K562 (cell line): ENCODE measurements at regions not wholly inside any gene's neighbourhood (a gene's known extent, or its start where the extent isn't known, plus 50 kb on each side); places are given as distances from the start of the nearest gene placed in this dataset.

ENCODE experiments used
- ATAC-seq: fragments of 200-7000 bp; cut with Tn5 transposase; 3 replicates; pipeline ENCODE4 v1.9.1; 2020; ENCODE audit warnings: moderate library complexity
- BruUV-seq: library from RNA; stranded (reverse); fragments of 400-500 nt; replicated peaks from 2 replicates; lab custom pipeline; 2021; lab: Mats Ljungman, UMichigan
- CTCF ChIA-PET: fragments of 300-600 bp; formaldehyde crosslinking; extraction: SDS; loops from one replicate; lab custom pipeline; 2021; ENCODE audit warnings: low intra/inter-chr PET ratio; lab: Yijun Ruan, JAX
- POLR2A ChIA-PET: fragments of 300-600, 350-650 bp; sonication (Branson Sonifier 250); formaldehyde crosslinking; extraction: SDS; loops from one replicate; lab custom pipeline; 2021; ENCODE audit warnings: antibody characterized with exemption, inconsistent platforms; lab: Yijun Ruan, JAX
- DNase-seq, 4 experiments: peaks; one replicate each; pipeline versions ENCODE4 v3.0.0 to v3.0.0-alpha.2; 2011 to 2018; ENCODE audit warnings: low spot score in 3 of 4, mixed read lengths in 3 of 4; ENCODE audit errors: extremely low read depth in 1 of 4
- FAIRE-seq: peaks from 2 replicates; lab custom pipeline; 2011; peaks lifted over from hg19 to GRCh38; lab: Jason Lieb, UNC
- H2AFZ ChIP-seq: 2 replicates; pipeline ENCODE4 v1.6.0; 2011; ENCODE audit warnings: low read depth, low read length, control low read depth, inconsistent platforms
- H3K27ac ChIP-seq: fragments of 200-600 bp; 3 replicates; pipeline ENCODE4 v1.8.0; 2011; ENCODE audit warnings: low read depth, mild to moderate bottlenecking, control low read depth, inconsistent platforms, low read length, moderate library complexity, mixed read lengths; ENCODE audit errors: extremely low read depth
- H3K27me3 ChIP-seq, 2 experiments: fragments of 300-600 bp in 1 of 2; 2 replicates in 1 of 2; 3 replicates in 1 of 2; pipeline versions ENCODE4 v1.6.0 to v1.8.0; 2011; ENCODE audit warnings: inconsistent platforms in 2 of 2, low read length in 2 of 2, mild to moderate bottlenecking in 1 of 2, mixed read lengths in 1 of 2, moderate library complexity in 1 of 2; ENCODE audit not compliant: control insufficient read depth in 2 of 2, insufficient read depth in 2 of 2
- H3K36me3 ChIP-seq: fragments of 300-600 bp; 3 replicates; pipeline ENCODE4 v1.8.0; 2011; ENCODE audit warnings: mild to moderate bottlenecking, low read length, inconsistent platforms; ENCODE audit not compliant: control insufficient read depth, insufficient read depth
- H3K4me1 ChIP-seq, 2 experiments: fragments of 200-600 bp in 1 of 2; replicated peaks in 1 of 2; 2 replicates in 1 of 2; 3 replicates in 1 of 2; pipeline versions ENCODE4 v1.5.1 to v1.8.0; 2011; ENCODE audit warnings: inconsistent platforms in 2 of 2, low read length in 2 of 2, mild to moderate bottlenecking in 1 of 2, mixed read lengths in 1 of 2, moderate library complexity in 1 of 2; ENCODE audit not compliant: control insufficient read depth in 2 of 2, insufficient read depth in 2 of 2
- H3K4me2 ChIP-seq: 2 replicates; pipeline ENCODE4 v1.6.1; 2011; ENCODE audit warnings: low read length, control low read depth, inconsistent platforms, mixed read lengths; ENCODE audit not compliant: insufficient read depth
- H3K4me3 ChIP-seq: fragments of 200-600 bp; sonication (generic), shearing (Covaris generic); 2 replicates; pipeline ENCODE4 v1.5.1; 2016; ENCODE audit warnings: control low read depth, inconsistent platforms
- H3K79me2 ChIP-seq: fragments of 200-600 bp; 3 replicates; pipeline ENCODE4 v1.8.0; 2011; ENCODE audit warnings: low read length, inconsistent platforms; ENCODE audit not compliant: control insufficient read depth, insufficient read depth
- H3K9ac ChIP-seq, 2 experiments: 2 replicates each; pipeline versions ENCODE4 v1.6.0 to v1.6.1; 2011; ENCODE audit warnings: low read depth in 2 of 2, low read length in 2 of 2, control low read depth in 1 of 2, inconsistent platforms in 1 of 2, mild to moderate bottlenecking in 1 of 2, mixed read lengths in 1 of 2; ENCODE audit not compliant: insufficient read depth in 1 of 2
- H3K9me1 ChIP-seq: one replicate; pipeline ENCODE4 v1.6.0; 2011; ENCODE audit warnings: inconsistent platforms, mild to moderate bottlenecking, low read length, moderate library complexity; ENCODE audit not compliant: control insufficient read depth, insufficient read depth
- H3K9me3 ChIP-seq: replicated peaks from 2 replicates; pipeline ENCODE4 v1.5.1; 2011; ENCODE audit warnings: low read depth, low read length, inconsistent platforms; ENCODE audit not compliant: control insufficient read depth, insufficient read depth
- H4K20me1 ChIP-seq: replicated peaks from 2 replicates; pipeline ENCODE4 v1.6.1; 2011; ENCODE audit warnings: low read length, inconsistent platforms, mixed read lengths; ENCODE audit not compliant: control insufficient read depth, insufficient read depth
- COPS2 ChIP-seq: fragments of 450-650 bp; conservative IDR thresholded peaks from 2 replicates; pipeline ENCODE4 v1.6.1; 2016; ENCODE audit warnings: mild to moderate bottlenecking, moderate library complexity
- ESRRA ChIP-seq: fragments of 450-650 bp; IDR thresholded peaks from 2 replicates; pipeline ENCODE4 v1.6.1; 2014; ENCODE audit warnings: low read depth, mild to moderate bottlenecking, moderate library complexity, borderline replicate concordance
- FOXK2 ChIP-seq, 2 experiments: fragments of 450-650 bp; IDR thresholded peaks in 1 of 2; conservative IDR thresholded peaks in 1 of 2; 2 replicates each; pipeline ENCODE4 v1.6.1; 2016; ENCODE audit warnings: low read depth in 2 of 2, mild to moderate bottlenecking in 1 of 2
- GABPA ChIP-seq: fragments of 200-800 bp; sonication (Bioruptor generic); conservative IDR thresholded peaks from 2 replicates; pipeline ENCODE4 v1.6.1; 2016; ENCODE audit warnings: low read depth, missing genetic modification characterization, missing compliant biosample characterization
- ILF3 ChIP-seq: fragments of 450-650 bp; IDR thresholded peaks from 2 replicates; pipeline ENCODE4 v1.6.1; 2018; ENCODE audit warnings: antibody characterized with exemption, mild to moderate bottlenecking, moderate library complexity, borderline replicate concordance
- KAT2B ChIP-seq: IDR thresholded peaks from one replicate; pipeline ENCODE4 v1.6.1; 2012; ENCODE audit warnings: low read depth, mild to moderate bottlenecking, control low read depth, inconsistent platforms, low read length, moderate library complexity
- NCOA4 ChIP-seq: fragments of 450-650 bp; IDR thresholded peaks from 2 replicates; pipeline ENCODE4 v1.6.1; 2018; ENCODE audit warnings: mild to moderate bottlenecking; ENCODE audit not compliant: partially characterized antibody
- NEUROD1 ChIP-seq: fragments of 150-350 bp; IDR thresholded peaks from 2 replicates; pipeline ENCODE4 v1.6.1; 2014; ENCODE audit warnings: borderline replicate concordance, low read length, low read depth; ENCODE audit not compliant: partially characterized antibody
- NR1H2 ChIP-seq: sonication (generic); formaldehyde crosslinking; IDR thresholded peaks from 2 replicates; pipeline ENCODE4 v1.4.0; 2020; ENCODE audit warnings: mild to moderate bottlenecking, missing genetic modification reagents
- PCBP2 ChIP-seq: fragments of 200-400 bp; formaldehyde crosslinking; IDR thresholded peaks from 2 replicates; pipeline ENCODE4 v1.6.1; 2018; ENCODE audit warnings: low read length, low read depth, mild to moderate bottlenecking, moderate library complexity; ENCODE audit not compliant: poor library complexity, severe bottlenecking
- SAFB ChIP-seq: fragments of 200-400 bp; formaldehyde crosslinking; IDR thresholded peaks from 2 replicates; pipeline ENCODE4 v1.6.1; 2017; ENCODE audit warnings: low read depth, low read length, borderline replicate concordance
- SMAD4 ChIP-seq: fragments of 250-450 bp; sonication (Bioruptor Pico); conservative IDR thresholded peaks from 2 replicates; pipeline ENCODE4 v1.8.0; 2021; ENCODE audit warnings: inconsistent platforms, mild to moderate bottlenecking, moderate library complexity
- SMARCE1 ChIP-seq: fragments of 450-650 bp; IDR thresholded peaks from 2 replicates; pipeline ENCODE4 v1.7.1; 2016; ENCODE audit warnings: mild to moderate bottlenecking
- SRSF1 ChIP-seq: fragments of 200-400 bp; formaldehyde crosslinking; IDR thresholded peaks from 2 replicates; pipeline ENCODE4 v1.6.1; 2017; ENCODE audit warnings: mild to moderate bottlenecking, low read depth, low read length, moderate library complexity
- U2AF2 ChIP-seq: fragments of 200-400 bp; formaldehyde crosslinking; optimal IDR thresholded peaks from 2 replicates; pipeline ENCODE3; 2017; ENCODE audit warnings: low read depth, mild to moderate bottlenecking, low read length
- YBX1 ChIP-seq: fragments of 450-650 bp; IDR thresholded peaks from 2 replicates; pipeline ENCODE4 v1.7.1; 2016; ENCODE audit warnings: mild to moderate bottlenecking
- ZNF175 ChIP-seq: fragments of 200-800 bp; sonication (Bioruptor generic); IDR thresholded peaks from 2 replicates; pipeline ENCODE4 v1.6.1; 2016; ENCODE audit warnings: low read depth, mild to moderate bottlenecking, missing genetic modification characterization, missing compliant biosample characterization
- ZNF253 ChIP-seq: fragments of 250-450 bp; sonication (Bioruptor Pico); conservative IDR thresholded peaks from 2 replicates; pipeline ENCODE4 v1.6.1; 2021; ENCODE audit warnings: mild to moderate bottlenecking
- ZNF764 ChIP-seq: fragments of 250-450 bp; sonication (Bioruptor Pico); IDR thresholded peaks from 2 replicates; pipeline ENCODE4 v1.4.0; 2020; ENCODE audit warnings: low read depth, mild to moderate bottlenecking, moderate library complexity
- WGBS: fragments of 100-300 bp; shearing (Covaris generic); methylation state at CpG from one replicate; pipeline ENCODE4 v1.1.6; 2016; ENCODE audit warnings: low coverage, mixed read lengths; ENCODE audit not compliant: insufficient coverage; ENCODE audit errors: missing lambda C conversion rate; 5-methylcytosine and 5-hydroxymethylcytosine counted together
- in situ Hi-C: fragments of 300-500 bp; cut with MboI; formaldehyde crosslinking; loops from 4 replicates; pipeline ENCODE4 v1.15.0; 2018; ENCODE audit warnings: inconsistent platforms, mixed read lengths
- intact Hi-C: fragments of 100-400 bp; cut with micrococcal nuclease; formaldehyde crosslinking; loops from 2 replicates; pipeline ENCODE4 v1.14.2; 2022
- TF ChIP-seq, protein P1 (sequence below): sonication (generic); formaldehyde crosslinking; IDR thresholded peaks from 2 replicates; pipeline ENCODE4 v1.8.0; 2022; ENCODE audit warnings: mild to moderate bottlenecking, missing genetic modification reagents, borderline replicate concordance

DNA sequence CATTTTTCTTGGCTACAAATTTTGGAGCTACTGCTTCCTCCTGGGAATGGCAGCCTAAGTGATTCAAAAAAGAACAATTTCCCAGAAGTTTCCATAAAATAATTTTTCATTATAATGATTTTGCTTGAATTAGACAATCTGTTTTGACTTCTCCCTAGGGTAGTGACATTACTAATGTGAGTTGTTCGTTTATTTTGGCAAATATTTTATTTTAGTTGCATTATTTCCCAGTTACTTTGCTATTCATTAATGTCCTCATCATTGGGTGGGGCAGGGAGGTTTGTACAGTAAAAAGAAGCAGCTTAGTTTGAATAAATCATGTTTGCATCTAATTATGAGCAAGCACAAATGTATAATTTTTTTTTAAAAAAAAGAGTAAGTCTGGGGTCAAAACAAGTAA is 686.6 kb downstream of the ROBO2 start:
- Histone ChIP-seq H3K27ac (no peak overlapping the region), H2AFZ (no peak overlapping the region), H3K9ac (no peak overlapping the region), H3K4me1 (no peaks in the 10 kb centered on the region), H3K9me1 (no peaks in the 10 kb centered on the region), H3K4me2 (no peak overlapping the region), H3K79me2 (no peaks in the 10 kb centered on the region), H3K4me3 (no peak overlapping the region), H3K36me3 (no peaks in the 10 kb centered on the region), H3K9me3 (no peaks in the 10 kb centered on the region), H3K27me3 (no peaks in the 10 kb centered on the region), H4K20me1 (no peaks in the 10 kb centered on the region)
- POLR2A ChIA-PET = no interaction called here
- in situ Hi-C loops (no loop called here), intact Hi-C loops (no loop called here)
- no peak for FAIRE-seq
- no peak for DNase-seq
- no TSS peak for BruUV-seq
- CTCF ChIA-PET = no interaction called here
- TF ChIP-seq FOXK2 (conservative IDR thresholded peaks at IDR 0.05 in 1 of 2, IDR thresholded peaks at IDR 0.05 in 1 of 2; ENCODE audit: low read depth in 2 of 2) (no peak), U2AF2 (no peak), SAFB (no peak), NR1H2 (no peak), GABPA (no peak), YBX1 (no peak), ZNF175 (CRISPR knock-in tag) (no peak), ESRRA (no peak), NEUROD1 (no peak), COPS2 (no peak), SMARCE1 (no peak), ILF3 (no peak), NCOA4 (no peak), ZNF764 (CRISPR knock-in tag) (no peak), PCBP2 (no peak), SMAD4 (no peak), ZNF253 (CRISPR knock-in tag) (no peak), SRSF1 (no peak), KAT2B (no peak)
- TF ChIP-seq, protein P1, sequence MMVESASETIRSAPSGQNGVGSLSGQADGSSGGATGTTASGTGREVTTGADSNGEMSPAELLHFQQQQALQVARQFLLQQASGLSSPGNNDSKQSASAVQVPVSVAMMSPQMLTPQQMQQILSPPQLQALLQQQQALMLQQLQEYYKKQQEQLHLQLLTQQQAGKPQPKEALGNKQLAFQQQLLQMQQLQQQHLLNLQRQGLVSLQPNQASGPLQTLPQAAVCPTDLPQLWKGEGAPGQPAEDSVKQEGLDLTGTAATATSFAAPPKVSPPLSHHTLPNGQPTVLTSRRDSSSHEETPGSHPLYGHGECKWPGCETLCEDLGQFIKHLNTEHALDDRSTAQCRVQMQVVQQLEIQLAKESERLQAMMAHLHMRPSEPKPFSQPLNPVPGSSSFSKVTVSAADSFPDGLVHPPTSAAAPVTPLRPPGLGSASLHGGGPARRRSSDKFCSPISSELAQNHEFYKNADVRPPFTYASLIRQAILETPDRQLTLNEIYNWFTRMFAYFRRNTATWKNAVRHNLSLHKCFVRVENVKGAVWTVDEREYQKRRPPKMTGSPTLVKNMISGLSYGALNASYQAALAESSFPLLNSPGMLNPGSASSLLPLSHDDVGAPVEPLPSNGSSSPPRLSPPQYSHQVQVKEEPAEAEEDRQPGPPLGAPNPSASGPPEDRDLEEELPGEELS = no peak
- WGBS = 0% methylated on average over 1 of the region's 1 CpG
- no peak for ATAC-seq
